ENCODE measurements at regions not wholly inside any gene's neighbourhood (a gene's known extent, or its start where the extent isn't known, plus 50 kb on each side); places are given as distances from the start of the nearest gene placed in this dataset.

- no peak for TF ChIP-seq MAX (IDR thresholded peaks at IDR 0.05)
- no peak for TF ChIP-seq CTCF (IDR thresholded peaks at IDR 0.05; ENCODE audit: control extremely low read depth in 1 of 3, insufficient read depth in 1 of 3, low read depth in 1 of 3, low read length in 3 of 3)
- TF ChIP-seq POLR2A (IDR thresholded peaks at IDR 0.05; ENCODE audit: control extremely low read depth in 1 of 2, low read depth in 2 of 2, low read length in 2 of 2) = no peak
- no peak for TF ChIP-seq ATF2 (IDR thresholded peaks at IDR 0.05; ENCODE audit: low read length)
- no peak for TF ChIP-seq TAF1 (IDR thresholded peaks at IDR 0.05; ENCODE audit: low read depth, low read length)
- no peak for TF ChIP-seq YY1 (IDR thresholded peaks at IDR 0.05; ENCODE audit: low read depth, low read length)
- no peak for TF ChIP-seq ZNF274 (IDR thresholded peaks at IDR 0.05; ENCODE audit: borderline replicate concordance, extremely low read depth, low read length)
- no peak for TF ChIP-seq CHD2 (IDR thresholded peaks at IDR 0.05; ENCODE audit: low read length)
- no peak for TF ChIP-seq KDM1A (IDR thresholded peaks at IDR 0.05; ENCODE audit: borderline replicate concordance, low read length)
- TF ChIP-seq RFX5 (IDR thresholded peaks at IDR 0.05; ENCODE audit: borderline replicate concordance, low read depth, low read length) = no peak
- TF ChIP-seq CHD7 (IDR thresholded peaks at IDR 0.05; ENCODE audit: insufficient replicate concordance, low read length) = no peak
Measured at GRCh38 chr3:17938313-17938712, 195.9 kb upstream of the TBC1D5 start.

All from H1 (cell line).